NCI-H446 (cell line): ENCODE measurements at regions not wholly inside any gene's neighbourhood (a gene's known extent, or its start where the extent isn't known, plus 50 kb on each side); places are given as distances from the start of the nearest gene placed in this dataset.

Experiments
- DNase-seq, 2 experiments: peaks; one replicate each; lab custom pipeline; 2025; lab: John Stamatoyannopoulos, UW

DNA sequence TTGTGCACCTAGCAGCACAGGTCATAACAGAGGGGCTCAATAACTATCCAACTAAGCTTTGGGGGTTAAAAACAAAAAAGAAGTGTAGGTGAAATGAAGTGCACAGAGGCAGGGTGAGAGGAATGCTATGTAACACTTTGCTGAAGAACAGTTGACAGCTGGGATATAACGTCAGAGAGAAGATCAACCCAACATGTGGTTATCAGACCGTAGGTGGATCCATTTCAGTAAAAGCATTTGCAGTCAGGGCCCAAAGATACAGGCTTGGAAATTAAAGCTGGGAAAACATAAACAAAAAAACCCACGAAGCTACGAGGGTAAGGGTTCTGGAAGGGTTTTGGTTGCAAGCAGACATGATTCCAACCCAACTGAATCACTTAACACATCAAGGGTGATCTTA, 377.5 kb upstream of the NR2F2 start:
- DNase-seq, result no peak

DNA sequence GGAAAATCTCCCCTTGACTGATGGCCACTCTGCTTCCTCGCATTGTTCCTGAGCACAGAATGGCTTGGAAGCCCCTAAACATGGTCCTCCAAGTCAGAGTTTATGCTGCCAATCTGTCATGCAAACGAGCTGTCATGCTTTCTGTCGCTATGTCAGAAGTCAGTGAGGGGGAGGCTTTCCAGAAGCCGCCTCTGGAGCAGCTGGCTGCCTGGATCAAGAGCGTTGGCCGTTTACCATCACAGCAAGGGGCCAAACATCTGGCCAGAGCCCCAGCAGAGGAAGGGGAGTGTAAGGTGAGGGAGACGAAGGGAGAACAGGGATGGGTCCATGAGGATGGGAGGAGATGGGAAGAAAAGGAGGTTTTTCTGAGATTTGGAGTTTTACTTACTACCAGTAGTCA, 372.6 kb upstream of the NR2F2 start:
- DNase-seq, result no peak

DNA sequence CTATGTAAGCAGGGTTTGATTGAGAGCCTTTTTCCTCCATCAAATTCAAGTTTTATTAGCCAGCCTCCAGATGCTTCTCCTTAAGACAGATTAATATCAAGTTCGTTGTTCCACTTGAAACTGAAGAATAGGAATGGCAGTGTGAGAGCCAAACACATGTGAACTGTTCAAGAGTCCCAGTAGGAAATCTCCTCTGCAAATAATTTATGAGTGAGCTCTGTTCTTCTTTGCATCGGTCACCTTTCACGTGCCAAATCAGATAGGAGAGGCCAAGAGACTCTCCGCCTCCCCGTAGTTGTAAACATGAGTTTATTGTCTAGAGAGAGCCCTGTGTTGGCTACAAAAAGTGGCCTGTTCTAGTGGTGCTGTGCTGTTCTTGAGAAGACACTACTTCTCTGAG, 372.1 kb upstream of the NR2F2 start:
- DNase-seq, result no peak

DNA sequence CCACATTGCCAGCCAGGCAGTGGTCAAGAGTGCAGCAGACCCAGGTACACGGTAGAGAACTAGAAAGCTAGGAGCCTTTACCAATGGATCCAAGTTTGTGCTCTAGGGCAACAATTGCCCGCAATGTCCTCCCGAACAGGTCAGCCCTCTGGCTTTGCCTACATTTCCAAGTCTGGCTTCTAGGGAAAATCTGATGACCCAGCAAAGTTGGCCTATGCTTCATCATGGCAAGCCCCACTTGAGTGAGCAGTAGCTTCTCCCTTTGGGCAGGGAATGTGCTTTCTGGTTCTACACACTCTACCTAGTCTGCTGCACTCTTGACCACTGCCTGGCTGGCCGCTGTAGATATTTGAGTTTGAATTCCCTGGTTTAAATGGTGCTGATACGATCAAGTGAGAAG, 361.6 kb upstream of the NR2F2 start:
- no peak for DNase-seq

DNA sequence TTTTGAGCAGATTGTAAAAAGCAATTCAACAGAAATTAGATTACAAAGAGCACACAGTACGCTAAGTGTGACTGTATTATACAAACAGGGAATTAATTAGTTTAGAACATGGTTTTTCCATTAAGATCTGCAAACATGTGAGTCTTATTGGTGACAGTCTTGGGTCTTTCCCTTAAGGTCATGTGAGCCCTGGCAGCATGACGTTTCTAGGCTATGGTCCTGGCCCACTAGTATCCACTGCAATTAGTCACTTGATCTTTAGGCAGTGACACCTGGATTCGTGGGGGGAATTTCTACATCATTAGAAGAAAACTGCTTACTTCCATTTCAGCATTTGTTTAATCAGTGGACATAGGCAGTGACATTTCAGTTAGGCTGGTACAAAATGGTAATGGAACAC, 360.2 kb upstream of the NR2F2 start:
- DNase-seq, result no peak

DNA sequence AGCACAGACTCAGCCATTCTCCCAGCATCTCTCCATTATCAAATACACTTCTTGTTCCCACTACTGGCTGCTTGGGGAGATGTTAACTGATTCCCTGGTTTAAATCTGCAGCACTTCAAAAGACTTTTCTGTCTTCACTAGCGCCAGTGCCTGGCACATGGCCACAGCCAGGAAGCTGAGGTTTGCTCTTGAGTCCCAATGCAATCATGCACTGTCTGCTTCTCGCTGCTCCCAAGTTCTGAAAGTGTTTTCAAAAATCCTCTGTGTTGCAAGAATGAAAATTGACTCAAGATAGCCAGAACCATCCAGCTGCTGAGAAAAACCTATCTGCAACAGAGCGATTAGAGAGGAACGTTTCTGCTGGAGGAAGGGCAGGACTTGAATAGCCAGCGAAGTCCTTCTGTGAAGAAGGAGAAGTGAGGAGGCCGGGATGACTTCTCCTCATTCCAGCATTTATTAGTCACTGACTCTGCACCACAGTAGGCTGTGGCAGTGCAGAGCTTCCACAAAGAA, 358.4 kb upstream of the NR2F2 start:
- DNase-seq, result no peak

DNA sequence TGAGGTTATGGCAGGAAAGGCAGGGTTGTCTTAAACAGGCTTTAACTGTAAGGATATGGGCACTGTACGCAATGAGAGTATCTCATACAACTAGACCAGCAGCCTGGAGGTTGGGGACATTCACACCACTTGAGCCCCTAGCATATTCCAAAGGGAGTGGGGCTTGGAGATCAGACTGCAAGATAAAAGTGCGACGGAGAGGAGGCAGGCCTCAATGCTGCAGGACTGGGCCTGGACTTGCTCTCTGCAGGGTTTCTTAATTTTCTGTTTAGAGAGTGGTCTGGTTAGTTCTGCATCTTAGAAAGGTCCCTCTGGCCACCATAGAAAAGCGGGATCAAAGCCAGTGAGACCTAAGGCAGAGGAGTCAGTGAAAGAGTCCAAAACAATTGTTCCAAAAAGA, 357.7 kb upstream of the NR2F2 start:
- DNase-seq, result no peak

DNA sequence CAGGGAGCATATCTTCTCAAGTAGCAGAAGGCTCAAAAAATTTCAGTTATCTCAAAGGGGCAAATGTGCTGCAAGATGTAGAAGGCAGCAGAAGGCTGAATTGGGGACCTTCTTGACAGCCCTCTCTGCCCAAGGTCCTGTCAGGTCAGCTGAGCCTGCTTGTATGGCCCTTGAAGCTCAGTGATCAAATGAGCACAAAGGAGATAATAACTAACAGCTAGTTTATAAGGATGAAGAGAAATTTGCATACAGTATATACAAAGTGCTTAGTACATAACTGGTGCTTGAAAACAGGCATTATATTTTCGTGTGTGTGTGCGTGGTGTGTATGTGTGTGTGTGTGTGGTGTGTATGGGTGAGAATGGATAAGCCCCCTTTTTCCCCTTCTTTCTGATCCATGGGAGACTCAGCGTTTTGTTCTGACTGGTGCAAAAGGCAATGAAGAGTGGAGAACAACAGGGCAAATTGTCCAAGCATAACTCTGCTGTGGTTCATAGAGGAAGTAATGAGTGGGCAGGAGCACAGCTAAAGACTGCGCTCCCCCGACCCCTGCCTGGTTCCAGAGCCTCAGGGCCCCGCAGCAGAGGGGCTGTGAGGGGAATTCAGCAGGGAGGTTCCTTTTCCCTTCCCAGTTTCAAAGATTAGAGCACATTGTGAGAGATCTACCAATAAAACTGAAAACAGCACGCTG, 356.8 kb upstream of the NR2F2 start:
- DNase-seq, result no peak

DNA sequence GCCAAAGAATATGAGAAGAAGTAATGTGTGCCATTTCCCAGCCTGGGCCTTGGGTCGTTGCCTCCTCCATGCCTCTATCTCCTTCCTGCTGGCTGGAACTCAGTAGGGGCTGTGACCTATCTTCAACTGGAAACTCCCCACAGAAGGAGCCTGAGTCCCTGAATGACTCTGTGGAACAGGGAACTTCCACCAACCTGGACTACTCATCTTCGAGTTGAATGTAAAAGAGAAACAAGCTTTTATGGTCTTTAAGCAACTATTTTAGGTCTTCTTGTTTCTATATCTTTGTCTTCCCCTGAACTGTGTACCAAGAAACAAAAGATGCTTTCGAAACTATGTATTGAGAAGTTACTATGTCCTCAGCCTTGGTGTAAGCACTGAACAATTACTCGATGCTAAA, 355.3 kb upstream of the NR2F2 start:
- DNase-seq, result no peak

DNA sequence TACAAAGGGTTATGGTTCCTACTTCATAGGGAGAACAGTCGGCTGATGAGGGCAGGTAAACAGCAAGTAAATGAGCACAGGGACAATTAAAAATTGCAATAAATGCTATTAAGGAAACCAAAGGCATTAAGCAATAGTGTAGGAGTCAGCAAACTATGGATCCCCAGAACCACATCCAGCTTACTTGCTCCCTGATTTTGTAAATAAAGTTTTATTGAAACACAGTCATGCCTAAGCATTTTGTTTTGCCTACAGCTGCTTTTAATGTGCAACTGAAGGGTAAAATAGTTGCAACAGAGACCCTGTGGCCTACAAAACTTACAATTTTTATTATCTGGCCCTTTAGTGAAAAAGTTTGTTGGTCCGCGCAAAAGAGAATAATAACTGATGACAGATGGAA, 351.2 kb upstream of the NR2F2 start:
- no peak for DNase-seq

DNA sequence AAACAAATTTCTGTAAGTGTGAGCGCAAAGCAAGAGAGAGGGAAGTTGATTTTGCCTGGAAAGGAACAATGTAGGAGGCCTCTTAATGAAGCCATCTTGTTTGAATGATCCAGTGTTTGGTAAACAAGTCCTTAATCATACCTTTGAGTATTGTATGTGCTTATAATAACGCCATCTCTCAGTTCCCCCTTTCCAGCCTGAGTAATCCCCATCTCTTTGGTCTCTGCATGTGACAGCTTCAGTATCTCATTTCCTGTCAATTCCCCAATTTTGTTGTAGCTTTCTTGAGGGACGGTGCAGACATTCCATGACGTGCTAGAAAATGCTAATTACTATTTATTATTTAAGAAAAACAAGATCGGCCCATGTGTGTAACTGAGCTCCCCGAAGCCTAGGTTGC, 349.3 kb upstream of the NR2F2 start:
- no peak for DNase-seq

DNA sequence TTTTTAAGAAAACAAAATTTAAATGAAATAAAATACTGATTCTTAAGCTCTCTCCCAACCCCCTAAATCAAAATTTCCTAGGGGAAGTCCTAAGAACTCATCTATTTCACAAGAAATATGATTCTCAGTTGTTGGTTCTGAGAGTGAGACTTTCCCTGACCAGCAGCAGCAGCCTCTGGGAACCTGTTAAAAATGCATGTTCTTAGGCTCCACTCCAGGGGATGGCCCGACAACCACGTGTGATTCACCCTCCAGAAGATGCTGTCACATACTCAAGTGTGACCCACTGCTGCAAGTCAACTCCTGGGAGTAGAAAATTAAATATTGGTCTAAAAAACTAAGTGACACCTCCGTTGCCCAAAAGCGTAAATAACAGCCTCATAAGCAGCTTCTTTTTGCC, 343.2 kb upstream of the NR2F2 start:
- DNase-seq, result no peak

DNA sequence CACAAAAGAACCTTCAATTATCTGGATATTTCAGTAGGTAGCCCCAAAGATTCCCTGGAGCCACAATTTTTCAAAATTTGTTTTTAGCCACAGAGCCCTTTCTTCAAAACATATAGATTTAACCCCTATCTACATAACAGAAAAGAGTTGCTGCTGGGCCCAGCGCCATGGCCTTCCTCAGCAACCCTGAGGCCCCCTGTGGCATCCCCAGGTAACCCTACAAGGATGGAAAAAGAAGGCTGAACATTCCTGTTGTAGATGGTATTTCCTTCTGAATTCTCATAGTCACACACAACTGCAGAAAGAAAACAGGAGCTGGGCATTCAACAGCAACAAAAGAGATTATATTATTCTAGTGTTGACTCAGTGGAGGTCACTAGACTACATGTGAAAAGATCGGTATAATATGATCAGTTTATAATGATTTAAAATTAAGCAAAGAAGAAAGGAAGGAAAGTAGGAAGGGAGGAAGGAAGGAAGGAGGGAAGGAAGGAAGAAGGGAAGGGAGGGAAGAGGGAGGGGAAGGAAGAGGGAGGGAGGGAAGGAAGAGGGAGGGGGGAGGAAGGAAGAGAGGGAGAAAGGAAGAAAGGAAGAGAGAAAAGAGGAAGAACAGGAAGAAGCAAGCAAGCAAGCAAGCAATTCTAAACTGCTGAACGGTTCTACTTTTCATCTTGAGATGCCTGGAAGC, 342.5 kb upstream of the NR2F2 start:
- no peak for DNase-seq

DNA sequence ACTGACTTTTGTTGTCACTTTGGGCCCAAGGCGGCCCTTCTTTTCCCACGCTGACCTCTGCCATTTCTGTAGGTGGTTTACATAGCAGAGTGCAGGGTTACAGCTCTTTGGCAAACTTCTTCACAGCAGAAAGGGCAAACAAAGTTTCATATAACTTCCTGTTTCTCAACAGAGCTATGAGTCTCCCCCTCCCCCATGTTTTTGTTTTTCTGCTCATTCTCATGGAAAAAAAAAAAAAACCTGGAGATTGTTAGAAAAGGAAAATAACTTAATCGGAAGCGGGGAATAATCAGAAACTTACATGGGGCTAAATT, 342.0 kb upstream of the NR2F2 start:
- DNase-seq, result no peak

DNA sequence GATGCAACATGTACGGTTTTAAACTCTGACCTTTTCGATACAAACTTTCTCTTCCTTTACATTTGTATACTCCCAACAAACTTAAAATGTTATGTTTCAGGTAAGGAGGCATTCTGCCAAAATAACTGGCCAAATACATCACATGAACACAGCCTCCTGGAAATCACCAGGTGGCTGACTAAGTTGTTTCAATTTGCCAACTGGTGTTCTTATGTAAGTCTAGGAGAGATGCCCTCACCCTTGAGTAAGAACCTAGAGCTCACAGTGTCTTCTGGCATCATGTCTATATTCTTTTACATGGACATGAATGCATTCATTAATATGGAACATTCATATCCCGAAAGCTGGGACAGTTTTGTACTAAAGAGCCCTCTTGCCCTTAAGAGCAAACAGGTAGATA, 341.1 kb upstream of the NR2F2 start:
- no peak for DNase-seq

DNA sequence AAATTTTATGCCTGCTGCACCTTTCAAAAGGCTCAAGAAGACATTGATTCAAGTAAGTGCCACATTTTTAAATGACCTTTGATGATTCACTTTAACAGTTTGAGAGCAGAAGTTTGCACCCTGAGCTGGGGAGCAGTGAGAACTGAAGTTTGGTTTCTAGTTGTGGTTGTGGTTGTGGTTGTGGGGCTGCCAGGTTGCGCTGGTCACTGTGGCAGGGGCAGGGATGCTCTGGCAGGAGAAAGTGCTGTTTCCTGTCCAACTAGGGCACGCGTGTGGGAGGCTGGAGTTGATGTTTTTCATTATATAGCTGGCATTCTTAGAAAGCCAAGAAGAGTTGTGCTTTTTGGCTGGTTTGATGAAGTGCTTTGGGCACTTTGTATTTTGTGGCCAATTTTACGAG, 339.7 kb upstream of the NR2F2 start:
- no peak for DNase-seq

DNA sequence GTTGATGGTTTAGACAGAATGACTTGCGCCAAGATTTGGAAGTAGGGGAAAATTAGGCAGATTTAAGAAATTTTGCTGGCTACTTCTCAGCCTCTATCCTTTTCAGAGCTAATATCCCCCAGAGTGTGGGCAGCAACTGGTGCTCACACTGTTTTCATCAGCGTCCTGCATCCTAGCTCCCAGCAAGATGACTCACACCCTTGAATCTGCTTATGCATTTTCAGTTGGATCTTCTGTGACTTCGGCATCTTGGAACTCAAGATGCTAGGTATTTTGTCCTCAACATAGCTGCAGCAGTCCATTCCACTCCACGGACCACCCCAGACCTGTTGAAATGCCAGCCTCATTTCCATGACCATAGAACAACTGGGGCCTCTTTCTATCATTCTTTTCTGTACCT, 336.1 kb upstream of the NR2F2 start:
- DNase-seq, result no peak

DNA sequence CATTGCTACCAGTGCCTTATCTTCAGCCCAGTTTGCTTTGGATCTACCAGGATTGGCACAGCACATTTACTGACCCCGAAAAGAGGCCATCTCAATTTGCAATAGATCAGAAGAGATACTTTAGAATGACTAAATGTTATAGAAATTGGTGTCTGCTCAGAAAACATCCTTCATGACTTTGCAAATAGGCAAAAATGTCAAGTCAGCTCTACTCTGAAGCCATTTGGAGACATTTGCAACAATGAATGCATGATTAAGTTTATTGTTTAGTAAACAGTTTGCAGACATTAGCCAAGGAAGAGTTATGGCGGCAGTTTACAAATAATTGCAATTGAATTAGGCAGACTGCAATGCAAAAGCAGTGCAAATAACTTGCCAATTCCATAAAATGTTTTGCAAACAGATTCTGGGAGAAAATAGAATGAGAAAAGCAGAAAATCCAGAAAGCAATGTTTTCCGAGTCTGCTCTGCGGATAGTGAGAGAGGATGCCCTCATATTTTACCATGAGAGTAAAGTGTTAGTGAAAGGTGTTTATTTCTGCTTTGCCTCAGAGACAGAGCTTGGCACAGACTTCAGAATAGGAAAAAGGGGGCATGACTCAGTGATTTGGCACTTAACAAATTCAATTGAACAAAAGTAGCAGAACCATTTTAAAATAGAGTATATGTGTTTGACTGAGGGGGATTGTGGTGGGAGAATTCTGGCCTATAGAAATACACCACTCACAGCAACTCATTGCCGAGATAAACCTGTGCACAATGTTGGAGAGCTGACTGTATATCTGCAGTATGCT, 334.9 kb upstream of the NR2F2 start:
- DNase-seq, result no peak

DNA sequence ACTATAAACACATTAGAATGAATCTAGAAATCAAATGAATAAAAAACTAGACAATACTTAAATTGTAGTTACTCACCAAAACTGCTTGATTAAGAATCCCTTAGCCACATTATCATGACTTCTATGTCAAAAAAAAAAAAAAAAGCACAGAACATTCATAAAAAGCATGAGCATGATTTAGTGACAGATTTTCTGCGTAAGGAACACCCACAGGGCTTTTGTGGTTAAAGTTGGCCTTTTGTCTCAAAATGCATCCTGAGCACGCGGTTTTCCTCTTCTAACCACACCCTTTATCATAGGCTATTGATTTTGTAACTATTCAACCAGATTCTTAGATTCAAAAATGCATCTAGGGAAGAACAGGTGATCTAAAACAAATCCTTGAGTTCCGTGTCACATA, 334.0 kb upstream of the NR2F2 start:
- no peak for DNase-seq

DNA sequence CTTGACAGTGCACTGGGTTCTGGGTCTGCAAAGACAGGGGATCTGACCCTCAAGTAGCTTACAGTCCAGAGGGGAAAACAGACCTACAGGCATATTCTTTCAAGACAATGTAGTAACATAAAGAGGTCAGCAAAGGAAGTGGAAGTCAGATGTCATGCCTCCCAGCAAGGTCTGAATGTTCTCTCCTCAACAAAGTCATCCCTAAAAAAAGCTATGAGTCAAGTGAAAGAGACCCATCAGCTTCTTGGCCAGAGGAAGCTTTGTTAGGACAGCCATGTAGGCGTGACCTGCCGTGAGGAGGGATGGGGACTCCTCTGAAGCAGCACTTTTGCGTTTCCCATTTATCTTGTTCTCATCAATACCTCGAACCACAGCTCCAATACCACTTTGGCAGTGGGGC, 331.6 kb upstream of the NR2F2 start:
- no peak for DNase-seq

DNA sequence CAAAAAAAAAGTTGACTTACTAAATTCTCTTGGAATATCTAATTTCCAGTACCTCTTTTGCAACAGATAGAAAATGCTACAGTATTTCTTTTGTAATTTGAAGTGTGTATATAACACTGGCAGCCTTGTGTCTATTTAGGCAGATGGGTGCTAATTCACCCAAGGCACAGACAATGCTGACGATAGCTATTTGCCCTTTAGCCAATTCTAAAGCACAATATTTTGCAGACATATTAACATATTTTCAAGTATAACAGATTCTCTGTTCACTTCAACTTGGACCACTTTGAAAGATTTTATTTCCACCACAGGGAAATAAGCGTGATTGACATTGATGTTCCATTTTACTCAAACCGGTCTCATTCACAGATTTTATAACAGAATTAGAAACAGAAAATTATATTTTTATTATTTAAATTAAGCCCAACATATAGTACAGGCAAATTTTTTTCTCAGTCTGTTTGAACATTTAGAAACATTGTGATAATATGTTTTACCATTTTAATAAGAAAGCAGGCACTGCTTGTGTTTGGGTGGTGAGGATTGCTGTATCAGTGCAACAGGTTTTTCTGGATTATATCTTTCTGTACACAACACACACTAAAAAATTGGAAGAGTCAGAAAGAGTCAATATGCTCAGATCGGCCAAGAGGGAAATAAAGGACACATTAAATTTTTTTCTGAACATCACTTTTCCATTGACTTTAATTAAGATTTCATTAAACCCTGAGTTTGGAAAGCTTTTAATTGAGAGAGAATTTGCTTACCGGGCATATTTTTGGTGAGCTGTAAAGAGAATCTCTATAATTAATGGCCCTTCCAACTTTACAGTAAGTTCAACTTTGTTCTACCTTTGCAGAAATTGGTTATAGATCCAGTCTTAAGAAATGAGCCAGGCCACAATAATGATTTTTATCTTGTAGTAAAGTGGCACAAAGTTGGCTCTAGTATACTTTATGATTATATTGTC, 327.3 kb upstream of the NR2F2 start:
- DNase-seq, result no peak

DNA sequence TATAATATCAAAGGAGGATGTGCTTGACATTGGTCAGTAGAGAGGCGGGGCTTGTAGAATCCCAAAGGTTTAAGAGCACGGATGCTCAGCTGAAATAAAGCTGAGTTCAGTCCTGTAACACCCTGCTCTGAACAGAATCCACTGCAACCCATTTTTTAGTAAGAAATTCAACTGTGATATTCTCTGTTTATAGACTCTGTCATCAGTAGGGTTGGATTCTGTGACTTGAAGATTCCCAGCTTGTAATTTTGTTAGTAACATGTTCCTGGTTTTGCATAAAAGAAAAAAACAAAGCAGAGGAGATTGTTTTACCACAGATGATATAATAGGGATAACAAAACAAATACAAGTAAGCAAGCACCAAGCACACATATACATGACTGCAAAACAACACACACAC, 324.6 kb upstream of the NR2F2 start:
- DNase-seq, result no peak
